CD14-positive monocyte (primary cell): ENCODE measurements at regions not wholly inside any gene's neighbourhood (a gene's known extent, or its start where the extent isn't known, plus 50 kb on each side); places are given as distances from the start of the nearest gene placed in this dataset.

ENCODE experiments used
- DNase-seq, 3 donors: peaks; one replicate each; pipeline ENCODE4 v3.0.0-alpha.2; 2011 to 2022
- H2AFZ ChIP-seq: 2 replicates; pipeline ENCODE4 v1.6.0; 2012; ENCODE audit warnings: mild to moderate bottlenecking, low read depth, low read length, inconsistent platforms; ENCODE audit not compliant: insufficient read depth, poor library complexity, severe bottlenecking
- H3K27ac ChIP-seq, 2 donors: 1 replicate in 1 of 2; 2 replicates in 1 of 2; pipeline ENCODE4 v1.5.1; 2012 to 2013; ENCODE audit warnings: low read length in 2 of 2, control low read depth in 1 of 2, inconsistent platforms in 1 of 2, low read depth in 1 of 2, mild to moderate bottlenecking in 1 of 2
- H3K27me3 ChIP-seq, 2 donors: one replicate each; pipeline versions ENCODE4 v1.6.0 to v1.6.1; 2011 to 2013; ENCODE audit warnings: low read length in 2 of 2; ENCODE audit not compliant: control insufficient read depth in 2 of 2, insufficient read depth in 2 of 2
- H3K36me3 ChIP-seq, 2 donors: replicated peaks in 1 of 2; 1 replicate in 1 of 2; 2 replicates in 1 of 2; pipeline versions ENCODE4 v1.5.1 to v1.6.1; 2012 to 2013; ENCODE audit warnings: low read length in 2 of 2, control low read depth in 1 of 2, inconsistent platforms in 1 of 2, mild to moderate bottlenecking in 1 of 2; ENCODE audit not compliant: insufficient read depth in 2 of 2, control insufficient read depth in 1 of 2
- H3K4me1 ChIP-seq, 2 donors: 1 replicate in 1 of 2; 2 replicates in 1 of 2; pipeline versions ENCODE4 v1.5.1 to v1.6.1; 2012 to 2013; ENCODE audit warnings: low read length in 2 of 2, control low read depth in 1 of 2, inconsistent platforms in 1 of 2, mild to moderate bottlenecking in 1 of 2, moderate library complexity in 1 of 2; ENCODE audit not compliant: insufficient read depth in 2 of 2, control insufficient read depth in 1 of 2
- H3K4me2 ChIP-seq: replicated peaks from 2 replicates; pipeline ENCODE3; 2012; ENCODE audit warnings: low read length, moderate library complexity, mild to moderate bottlenecking; ENCODE audit not compliant: poor library complexity, severe bottlenecking; ENCODE audit errors: extremely low read depth
- H3K4me3 ChIP-seq, 3 experiments: fragments of 200-600 bp in 1 of 3; sonication (generic) in 1 of 3; replicated peaks in 1 of 3; 1 replicate in 2 of 3; 2 replicates in 1 of 3; pipeline ENCODE4 v1.5.1; 2011 to 2013; ENCODE audit warnings: low read length in 3 of 3, mild to moderate bottlenecking in 3 of 3, control low read depth in 2 of 3, low read depth in 2 of 3, inconsistent platforms in 1 of 3, moderate library complexity in 1 of 3
- H3K79me2 ChIP-seq: 2 replicates; pipeline ENCODE4 v1.6.0; 2012; ENCODE audit warnings: mild to moderate bottlenecking, control low read depth, inconsistent platforms, low read length, moderate library complexity; ENCODE audit not compliant: insufficient read depth
- H3K9ac ChIP-seq: 2 replicates; pipeline ENCODE4 v1.6.0; 2017; ENCODE audit warnings: low read length, mild to moderate bottlenecking; ENCODE audit not compliant: insufficient read depth, poor library complexity, severe bottlenecking
- H3K9me3 ChIP-seq, 2 donors: replicated peaks in 1 of 2; 1 replicate in 1 of 2; 2 replicates in 1 of 2; pipeline versions ENCODE4 v1.5.1 to v1.6.1; 2012 to 2013; ENCODE audit warnings: low read length in 2 of 2, control low read depth in 1 of 2; ENCODE audit not compliant: control insufficient read depth in 1 of 2, insufficient read depth in 1 of 2
- H4K20me1 ChIP-seq: 2 replicates; pipeline ENCODE4 v1.6.0; 2012; ENCODE audit warnings: mild to moderate bottlenecking, low read length, control low read depth, moderate library complexity; ENCODE audit not compliant: insufficient read depth
- H3K27ac Mint-ChIP-seq, 7 donors: one replicate each; pipeline ENCODE4 v1.8.0; 2020; ENCODE audit warnings: mild to moderate bottlenecking in 7 of 7, mixed read lengths in 7 of 7, moderate library complexity in 6 of 7, inconsistent platforms in 2 of 7
- H3K27me3 Mint-ChIP-seq, 3 donors: one replicate each; pipeline ENCODE4 v1.8.0; 2021 to 2022; ENCODE audit warnings: low read depth in 3 of 3, mild to moderate bottlenecking in 3 of 3, mixed read lengths in 3 of 3, moderate library complexity in 3 of 3, inconsistent platforms in 1 of 3
- H3K36me3 Mint-ChIP-seq, 2 donors: one replicate each; pipeline ENCODE4 v1.8.0; 2020; ENCODE audit warnings: mixed read lengths in 2 of 2, inconsistent platforms in 1 of 2, mild to moderate bottlenecking in 1 of 2
- H3K4me1 Mint-ChIP-seq: one replicate; pipeline ENCODE4 v1.8.0; 2020; ENCODE audit warnings: mild to moderate bottlenecking, mixed read lengths
- H3K4me3 Mint-ChIP-seq, 2 donors: one replicate each; pipeline ENCODE4 v1.8.0; 2020; ENCODE audit warnings: mild to moderate bottlenecking in 2 of 2, mixed read lengths in 2 of 2, moderate library complexity in 1 of 2
- H3K9me3 Mint-ChIP-seq, 7 donors: one replicate each; pipeline ENCODE4 v1.8.0; 2020 to 2022; ENCODE audit warnings: mixed read lengths in 7 of 7, mild to moderate bottlenecking in 6 of 7, moderate library complexity in 6 of 7, inconsistent platforms in 2 of 7
- CTCF ChIP-seq: fragments of 200-600 bp; IDR thresholded peaks from one replicate; pipeline ENCODE4 v1.8.0; 2022; ENCODE audit warnings: antibody characterized with exemption, mild to moderate bottlenecking
- WGBS: methylation state at CpG from one replicate; pipeline ENCODE4 v1.1.5; 2013; ENCODE audit warnings: missing lambda C conversion rate; ENCODE audit not compliant: insufficient coverage; 5-methylcytosine and 5-hydroxymethylcytosine counted together
- intact Hi-C, 2 donors: fragments of 100-400 bp; cut with micrococcal nuclease; formaldehyde crosslinking; loops; one replicate each; pipeline versions ENCODE4 v1.15.0 to v1.15.1; 2023

GRCh38 chr2:147649286-147649685 is 195.5 kb upstream of the ACVR2A start:
- Mint-ChIP-seq H3K9me3 (peaks cover 0 to 3% (median 0%) of the 10 kb centered on the region in 7 donors), H3K4me1 (peaks cover 11% of the 10 kb centered on the region), H3K27ac (no peak overlapping the region), H3K36me3 (peaks cover 0 to 2% of the 10 kb centered on the region in 2 donors), H3K27me3 (no peaks in the 10 kb centered on the region), H3K4me3 (no peak overlapping the region)
- no peaks in the 10 kb centered on the region for H3K27me3 ChIP-seq
- DNase-seq, result no peak
- no peak overlapping the region for H3K4me2 ChIP-seq
- H4K20me1 ChIP-seq, result no peaks in the 10 kb centered on the region
- H3K27ac ChIP-seq, result no peak overlapping the region
- no peak overlapping the region for H3K4me3 ChIP-seq
- H3K9ac ChIP-seq, result no peak overlapping the region
- WGBS, result 100% methylated on average over 3 of the region's 4 CpGs
- TF ChIP-seq CTCF, result no peak
- no peaks in the 10 kb centered on the region for H3K79me2 ChIP-seq
- H3K4me1 ChIP-seq, result no peaks in the 10 kb centered on the region
- no peaks in the 10 kb centered on the region for H3K9me3 ChIP-seq
- intact Hi-C loops, result no loop called here
- H2AFZ ChIP-seq, result no peak overlapping the region
- no peaks in the 10 kb centered on the region for H3K36me3 ChIP-seq

- Histone ChIP-seq H3K4me3 (no peak overlapping the region), H3K36me3 (no peaks in the 10 kb centered on the region), H3K27me3 (no peaks in the 10 kb centered on the region), H4K20me1 (no peaks in the 10 kb centered on the region), H3K4me1 (no peaks in the 10 kb centered on the region), H3K4me2 (no peak overlapping the region), H2AFZ (no peak overlapping the region), H3K9me3 (no peaks in the 10 kb centered on the region), H3K27ac (no peak overlapping the region), H3K9ac (no peak overlapping the region), H3K79me2 (no peaks in the 10 kb centered on the region)
- H3K4me1 Mint-ChIP-seq, result peaks cover 12% of the 10 kb centered on the region
- DNase-seq, result no peak
- no peaks in the 10 kb centered on the region for H3K27me3 Mint-ChIP-seq
- no peak for TF ChIP-seq CTCF
- no peak overlapping the region for H3K27ac Mint-ChIP-seq
- H3K9me3 Mint-ChIP-seq, result peaks cover 0 to 3% (median 0%) of the 10 kb centered on the region in 7 donors
- H3K4me3 Mint-ChIP-seq, result no peak overlapping the region
- peaks cover 0 to 3% of the 10 kb centered on the region in 2 donors for H3K36me3 Mint-ChIP-seq
- intact Hi-C loops, result no loop called here
- WGBS, result no CpG with 5 or more reads among the region's 3 CpGs
These were observed 196.4 kb upstream of the ACVR2A start for GRCh38 chr2:147648471-147648870.
